Retinal pigment epithelial cell (primary cell): ENCODE measurements at regions not wholly inside any gene's neighbourhood (a gene's known extent, or its start where the extent isn't known, plus 50 kb on each side); places are given as distances from the start of the nearest gene placed in this dataset.
A peak's percentile ranks its signal among the peaks of the same experiment; 100 is the strongest.

Experiments
- DNase-seq: peaks from one replicate; pipeline ENCODE4 v3.0.0-alpha.2; 2010; ENCODE audit warnings: low read depth
- H3K4me3 ChIP-seq: 2 replicates; pipeline ENCODE4 v1.5.1; 2011; ENCODE audit warnings: mild to moderate bottlenecking, low read length, control low read depth, moderate library complexity
- TF ChIP-seq, protein P1 (sequence below): conservative IDR thresholded peaks from 2 replicates; pipeline ENCODE4 v1.5.1; 2011; ENCODE audit warnings: low read depth, low read length, control low read depth, inconsistent platforms

GRCh38 chr17:71748872-71749271 is 371.9 kb upstream of the SOX9 start:
- DNase-seq: no peak
- H3K4me3 ChIP-seq: no peak overlapping the region
- TF ChIP-seq, protein P1, sequence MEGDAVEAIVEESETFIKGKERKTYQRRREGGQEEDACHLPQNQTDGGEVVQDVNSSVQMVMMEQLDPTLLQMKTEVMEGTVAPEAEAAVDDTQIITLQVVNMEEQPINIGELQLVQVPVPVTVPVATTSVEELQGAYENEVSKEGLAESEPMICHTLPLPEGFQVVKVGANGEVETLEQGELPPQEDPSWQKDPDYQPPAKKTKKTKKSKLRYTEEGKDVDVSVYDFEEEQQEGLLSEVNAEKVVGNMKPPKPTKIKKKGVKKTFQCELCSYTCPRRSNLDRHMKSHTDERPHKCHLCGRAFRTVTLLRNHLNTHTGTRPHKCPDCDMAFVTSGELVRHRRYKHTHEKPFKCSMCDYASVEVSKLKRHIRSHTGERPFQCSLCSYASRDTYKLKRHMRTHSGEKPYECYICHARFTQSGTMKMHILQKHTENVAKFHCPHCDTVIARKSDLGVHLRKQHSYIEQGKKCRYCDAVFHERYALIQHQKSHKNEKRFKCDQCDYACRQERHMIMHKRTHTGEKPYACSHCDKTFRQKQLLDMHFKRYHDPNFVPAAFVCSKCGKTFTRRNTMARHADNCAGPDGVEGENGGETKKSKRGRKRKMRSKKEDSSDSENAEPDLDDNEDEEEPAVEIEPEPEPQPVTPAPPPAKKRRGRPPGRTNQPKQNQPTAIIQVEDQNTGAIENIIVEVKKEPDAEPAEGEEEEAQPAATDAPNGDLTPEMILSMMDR: no peak

GRCh38 chr17:71753070-71753469 is 367.8 kb upstream of the SOX9 start:
- H3K4me3 ChIP-seq: no peak overlapping the region
- TF ChIP-seq, protein P1: no peak
- no peak for DNase-seq

DNA sequence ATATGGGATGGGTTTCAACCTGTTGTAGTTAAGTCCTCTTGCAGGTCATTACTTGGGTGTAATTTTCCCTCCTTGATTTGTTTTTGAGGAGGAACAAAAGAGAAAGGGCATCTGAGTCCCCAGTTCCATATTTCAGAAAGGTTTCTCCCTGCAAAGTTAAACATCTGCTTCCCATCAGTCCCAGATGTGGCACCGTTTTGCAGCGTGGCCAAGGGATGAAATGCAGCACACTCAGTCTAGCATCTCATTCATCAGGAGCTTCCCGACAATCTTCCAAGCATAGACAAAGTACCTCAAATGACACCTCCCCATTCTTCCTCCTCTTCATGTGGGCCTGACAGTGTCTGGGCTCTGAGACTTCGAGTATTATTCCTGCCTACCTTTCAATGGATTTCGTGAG is 363.7 kb upstream of the SOX9 start:
- TF ChIP-seq, protein P1: no peak
- no peak for DNase-seq
- H3K4me3 ChIP-seq: no peak overlapping the region

DNA sequence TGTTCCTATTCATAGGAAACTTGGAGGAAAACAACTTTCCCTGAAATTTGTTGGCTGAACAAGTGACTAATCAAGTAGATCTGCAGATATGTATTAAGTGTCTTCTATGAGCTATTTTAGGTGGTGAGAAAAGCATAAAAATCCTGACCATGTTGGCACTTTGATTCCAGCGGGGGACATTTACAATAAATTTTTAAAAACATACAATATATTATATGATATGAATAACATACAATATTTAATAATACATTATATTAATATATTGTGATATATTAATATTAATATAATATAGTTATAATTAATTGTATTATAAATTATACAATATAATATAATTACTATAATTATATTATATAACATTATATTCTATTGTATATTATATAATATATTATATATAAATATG is 362.9 kb upstream of the SOX9 start:
- no peak for DNase-seq
- TF ChIP-seq, protein P1: no peak
- no peak overlapping the region for H3K4me3 ChIP-seq

DNA sequence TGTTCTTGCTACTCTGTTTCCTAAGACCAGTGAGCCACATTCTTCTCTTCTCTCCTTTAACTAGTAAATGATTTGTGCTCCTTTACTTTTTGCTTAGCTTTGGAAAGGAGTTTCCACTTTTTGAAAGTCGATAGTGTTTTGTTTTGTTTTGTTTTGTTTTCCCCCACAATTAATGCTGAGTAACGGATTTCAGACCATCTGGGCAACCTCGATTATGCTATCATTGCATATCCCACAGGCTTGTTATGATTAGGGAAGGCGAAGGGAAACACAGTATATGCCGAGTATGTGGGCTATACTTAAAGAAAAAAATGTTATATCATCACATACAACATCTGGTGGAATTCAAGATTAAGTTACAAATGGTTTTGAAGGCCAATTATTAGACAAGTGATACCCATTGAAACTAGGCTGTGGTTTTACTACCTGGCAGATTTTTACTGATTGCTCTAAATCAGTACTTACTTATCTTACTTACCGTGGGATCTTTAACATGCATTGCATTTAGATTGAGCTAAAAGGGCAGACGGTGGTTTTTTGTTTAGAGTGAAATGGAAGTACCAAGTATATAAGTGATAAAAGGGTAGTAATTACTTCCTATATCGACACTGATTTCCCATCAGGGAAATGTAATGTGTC is 361.3 kb upstream of the SOX9 start:
- TF ChIP-seq, protein P1: no peak
- H3K4me3 ChIP-seq: no peak overlapping the region
- no peak for DNase-seq

DNA sequence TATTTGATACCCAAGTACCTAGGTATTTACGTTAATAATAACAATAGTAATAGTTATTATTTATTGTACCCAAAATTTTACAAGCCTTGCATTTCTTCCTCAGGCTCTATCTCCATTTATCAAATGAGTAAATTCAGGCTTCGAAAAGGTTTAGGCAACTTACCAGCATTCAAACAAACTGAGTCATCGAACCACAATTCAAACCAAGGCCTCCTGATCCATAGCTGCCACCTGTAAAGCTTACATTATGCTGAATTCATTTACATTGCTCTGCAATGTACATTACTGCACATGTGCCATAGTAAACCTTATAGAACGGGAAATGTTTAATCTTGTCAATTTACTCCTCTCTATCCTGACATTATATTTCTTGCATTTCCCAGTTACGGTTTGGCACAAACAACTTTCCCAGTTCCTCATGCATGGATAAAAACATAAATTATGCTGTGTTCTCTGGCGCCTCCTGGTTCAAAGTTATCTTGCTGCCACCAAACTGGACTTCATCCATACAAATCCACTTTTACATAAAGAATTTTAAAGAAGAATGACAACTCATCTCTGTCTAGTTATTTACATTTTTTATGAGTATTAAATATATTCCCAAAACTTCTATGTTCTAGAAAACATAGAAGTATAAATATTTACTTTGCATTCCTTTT is 360.6 kb upstream of the SOX9 start:
- DNase-seq: no peak
- TF ChIP-seq, protein P1: peak; percentile 49
- no peak overlapping the region for H3K4me3 ChIP-seq

DNA sequence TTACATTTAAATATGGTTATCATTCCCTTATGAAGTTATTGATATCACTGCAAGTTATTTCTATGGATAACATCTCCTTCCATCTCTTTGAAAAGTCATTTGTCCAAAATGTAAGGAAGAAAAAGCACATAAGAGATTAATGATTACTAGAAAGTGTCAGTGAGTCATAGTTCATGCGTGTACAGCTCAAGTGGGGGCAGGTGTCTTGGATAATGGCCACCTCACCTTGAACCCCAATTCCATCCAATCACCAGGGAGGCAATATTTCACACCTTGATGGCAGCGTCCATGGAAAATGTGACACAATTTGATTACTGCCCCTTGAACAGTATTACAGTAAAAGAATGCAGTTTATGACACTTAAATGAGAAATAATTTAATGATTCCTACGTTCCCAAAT is 358.3 kb upstream of the SOX9 start:
- TF ChIP-seq, protein P1: no peak
- no peak for DNase-seq
- H3K4me3 ChIP-seq: no peak overlapping the region
